ENCODE measurements at regions not wholly inside any gene's neighbourhood (a gene's known extent, or its start where the extent isn't known, plus 50 kb on each side); places are given as distances from the start of the nearest gene placed in this dataset.
A peak's percentile ranks its signal among the peaks of the same experiment; 100 is the strongest.

DNA sequence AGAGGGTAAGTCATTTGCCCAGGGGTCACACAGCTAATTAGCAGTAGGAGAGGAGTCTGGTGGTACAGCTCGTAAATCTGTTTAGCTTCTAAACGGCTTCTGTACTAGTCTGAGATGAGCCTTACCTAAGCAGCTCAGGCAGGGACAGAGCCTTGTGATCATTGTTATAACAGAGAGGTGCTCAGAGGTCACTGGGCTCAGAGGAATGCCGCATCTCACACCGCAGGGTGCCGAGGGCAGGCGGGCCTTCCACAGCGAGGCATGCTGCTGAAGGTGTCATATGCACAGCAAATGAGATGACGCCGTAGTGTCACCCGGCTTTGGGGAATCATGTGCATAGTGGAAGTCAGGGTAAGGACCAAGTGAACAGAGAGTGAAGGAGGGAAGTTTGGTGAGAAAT lies 305.2 kb upstream of the FMN2 start:
- peak; percentile 55 for FAIRE-seq

More for the DNA sequence above, 305.2 kb upstream of the FMN2 start:
- no peaks in the 10 kb centered on the region for H3K27me3 ChIP-seq (replicated peaks in 1 of 4; ENCODE audit: control insufficient read depth in 3 of 4, extremely low read depth in 1 of 4, insufficient read depth in 3 of 4, low read length in 3 of 4)
- H3K9me3 ChIP-seq (ENCODE audit: insufficient read depth in 2 of 2, low read depth in 1 of 2, low read length in 1 of 2), result no peaks in the 10 kb centered on the region
- H3K9ac ChIP-seq (replicated peaks in 1 of 4; ENCODE audit: extremely low read depth in 1 of 4, low read depth in 3 of 4, low read length in 3 of 4), result no peak overlapping the region
- H2BK12ac ChIP-seq (ENCODE audit: low read depth, low read length), result peak overlapping the region; percentile 18; the same call in 1 of the 2 replicates
- no peaks in the 10 kb centered on the region for H3K36me3 ChIP-seq (ENCODE audit: control insufficient read depth in 2 of 4, insufficient read depth in 4 of 4, low read length in 3 of 4)
- H3K4me3 ChIP-seq (ENCODE audit: extremely low read depth in 1 of 4, insufficient read depth in 2 of 4, low read depth in 3 of 4, low read length in 4 of 4), result no peak overlapping the region
- H4K5ac ChIP-seq (ENCODE audit: insufficient read length, low read depth, low read length), result no peak overlapping the region
- no peaks in the 10 kb centered on the region for H3K79me2 ChIP-seq (ENCODE audit: control insufficient read depth in 1 of 2, insufficient read depth in 2 of 2, low read length in 2 of 2)
- H3K18ac ChIP-seq (ENCODE audit: extremely low read depth, low read length), result no peak overlapping the region
- H2BK120ac ChIP-seq (replicated peaks; ENCODE audit: low read depth, low read length), result no peak overlapping the region
- H3K14ac ChIP-seq (ENCODE audit: insufficient read length), result no peak overlapping the region
- no peak overlapping the region for H3K23ac ChIP-seq (ENCODE audit: insufficient read length)
- WGBS, 2 experiments (ENCODE audit: extremely low coverage in 1 of 2, insufficient coverage in 1 of 2, insufficient read length in 1 of 2, insufficient replicate concordance in 2 of 2, low coverage in 1 of 2, low lambda C conversion rate in 2 of 2, missing lambda C conversion rate in 1 of 2), result 77% methylated on average over 10 of the region's 10 CpGs; no CpG with 5 or more reads in 1 of the 2 experiments
- no peak overlapping the region for H2BK5ac ChIP-seq (ENCODE audit: low read depth, low read length)
- DNase-seq (ENCODE audit: low read depth in 1 of 2, low spot score in 2 of 2), result peak in 1 of 2 experiments; percentile 64
- TF ChIP-seq, protein P1, sequence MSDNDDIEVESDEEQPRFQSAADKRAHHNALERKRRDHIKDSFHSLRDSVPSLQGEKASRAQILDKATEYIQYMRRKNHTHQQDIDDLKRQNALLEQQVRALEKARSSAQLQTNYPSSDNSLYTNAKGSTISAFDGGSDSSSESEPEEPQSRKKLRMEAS (IDR thresholded peaks at IDR 0.05), result peak; percentile 76
- TF ChIP-seq TEAD4 (IDR thresholded peaks at IDR 0.05; ENCODE audit: low read depth, low read length), result peak; percentile 54
- TF ChIP-seq, protein P2, sequence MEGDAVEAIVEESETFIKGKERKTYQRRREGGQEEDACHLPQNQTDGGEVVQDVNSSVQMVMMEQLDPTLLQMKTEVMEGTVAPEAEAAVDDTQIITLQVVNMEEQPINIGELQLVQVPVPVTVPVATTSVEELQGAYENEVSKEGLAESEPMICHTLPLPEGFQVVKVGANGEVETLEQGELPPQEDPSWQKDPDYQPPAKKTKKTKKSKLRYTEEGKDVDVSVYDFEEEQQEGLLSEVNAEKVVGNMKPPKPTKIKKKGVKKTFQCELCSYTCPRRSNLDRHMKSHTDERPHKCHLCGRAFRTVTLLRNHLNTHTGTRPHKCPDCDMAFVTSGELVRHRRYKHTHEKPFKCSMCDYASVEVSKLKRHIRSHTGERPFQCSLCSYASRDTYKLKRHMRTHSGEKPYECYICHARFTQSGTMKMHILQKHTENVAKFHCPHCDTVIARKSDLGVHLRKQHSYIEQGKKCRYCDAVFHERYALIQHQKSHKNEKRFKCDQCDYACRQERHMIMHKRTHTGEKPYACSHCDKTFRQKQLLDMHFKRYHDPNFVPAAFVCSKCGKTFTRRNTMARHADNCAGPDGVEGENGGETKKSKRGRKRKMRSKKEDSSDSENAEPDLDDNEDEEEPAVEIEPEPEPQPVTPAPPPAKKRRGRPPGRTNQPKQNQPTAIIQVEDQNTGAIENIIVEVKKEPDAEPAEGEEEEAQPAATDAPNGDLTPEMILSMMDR (IDR thresholded peaks at IDR 0.05; ENCODE audit: control extremely low read depth in 1 of 3, insufficient read depth in 1 of 3, low read depth in 1 of 3, low read length in 3 of 3), result no peak
- no peak for TF ChIP-seq CREB1 (IDR thresholded peaks at IDR 0.05)
- TF ChIP-seq POLR2A (IDR thresholded peaks at IDR 0.05; ENCODE audit: control extremely low read depth in 1 of 2, low read depth in 2 of 2, low read length in 2 of 2), result no peak
- TF ChIP-seq, protein P3, sequence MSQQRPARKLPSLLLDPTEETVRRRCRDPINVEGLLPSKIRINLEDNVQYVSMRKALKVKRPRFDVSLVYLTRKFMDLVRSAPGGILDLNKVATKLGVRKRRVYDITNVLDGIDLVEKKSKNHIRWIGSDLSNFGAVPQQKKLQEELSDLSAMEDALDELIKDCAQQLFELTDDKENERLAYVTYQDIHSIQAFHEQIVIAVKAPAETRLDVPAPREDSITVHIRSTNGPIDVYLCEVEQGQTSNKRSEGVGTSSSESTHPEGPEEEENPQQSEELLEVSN (IDR thresholded peaks at IDR 0.05), result peak; percentile 69
- TF ChIP-seq JUN (IDR thresholded peaks at IDR 0.05; ENCODE audit: low read depth, low read length), result no peak
- H3K4ac ChIP-seq (replicated peaks; ENCODE audit: insufficient read length, low read depth, low read length), result no peak overlapping the region
- H4K8ac ChIP-seq (ENCODE audit: extremely low read depth, insufficient read depth, low read length), result no peak overlapping the region
- no peaks in the 10 kb centered on the region for H3K23me2 ChIP-seq (ENCODE audit: low read depth, low read length)
- H2BK15ac ChIP-seq (ENCODE audit: low read length), result no peak overlapping the region
- 0 out of 2 replicates have a peak overlapping the region, but pooled peaks have one; percentile 28 for H2AK5ac ChIP-seq (ENCODE audit: low read depth, low read length)
- peaks cover 0 to 3% (median 1%) of the 10 kb centered on the region in 4 experiments; a peak in 3 of 7 replicates for H3K4me1 ChIP-seq (replicated peaks in 1 of 4; ENCODE audit: control insufficient read depth in 3 of 4, insufficient read depth in 4 of 4, low read length in 3 of 4)
- no peak overlapping the region for H3K4me2 ChIP-seq (ENCODE audit: insufficient read depth in 1 of 2, low read depth in 2 of 2, low read length in 2 of 2)
- no peak overlapping the region for H4K91ac ChIP-seq (replicated peaks; ENCODE audit: insufficient read length, low read length)
- H2BK20ac ChIP-seq (ENCODE audit: low read length), result no peak overlapping the region
- ChIA-PET CTCF (ENCODE audit: partially characterized antibody) (interaction anchor here (1.0 to 1.8 kb wide), 5 partner anchors 12 to 25 kb away, joined by 3 to 10 read pairs (median 3); no protein-coding TSS in a partner anchor), POLR2A (ENCODE audit: partially characterized antibody) (no interaction called here)
- H3K79me1 ChIP-seq (ENCODE audit: low read depth, low read length), result no peaks in the 10 kb centered on the region
- no peak overlapping the region for H2AFZ ChIP-seq (ENCODE audit: low read length)
- no peak overlapping the region for H3K56ac ChIP-seq (replicated peaks; ENCODE audit: insufficient read length, low read depth, low read length)
- H4K20me1 ChIP-seq (replicated peaks in 1 of 2; ENCODE audit: control insufficient read depth in 1 of 2, insufficient read depth in 2 of 2, low read length in 2 of 2), result no peaks in the 10 kb centered on the region
- no peak overlapping the region for H3K27ac ChIP-seq (ENCODE audit: low read depth, low read length)

All from H1 (cell line).